Forelimb muscle (tissue), 1 donor: ENCODE measurements at regions not wholly inside any gene's neighbourhood (a gene's known extent, or its start where the extent isn't known, plus 50 kb on each side); places are given as distances from the start of the nearest gene placed in this dataset.

Experiments
- DNase-seq: peaks from one replicate; pipeline ENCODE4 v3.0.0-alpha.2; 2013; ENCODE audit warnings: low read depth

- no peak for DNase-seq
Observed at GRCh38 chrX:16222151-16222550, 54.9 kb downstream of the MAGEB17 start.

GRCh38 chrX:16223385-16223784, 56.1 kb downstream of the MAGEB17 start:
- DNase-seq, result no peak

GRCh38 chrX:16239211-16239610, 71.9 kb downstream of the MAGEB17 start:
- DNase-seq, result no peak

- DNase-seq, result no peak
Observed at GRCh38 chrX:16240231-16240905, 73.1 kb downstream of the MAGEB17 start.

GRCh38 chrX:16240968-16241367, 73.7 kb downstream of the MAGEB17 start:
- DNase-seq, result no peak

- DNase-seq, result no peak
Observed at GRCh38 chrX:16250296-16250695, 83.0 kb downstream of the MAGEB17 start.

GRCh38 chrX:16251782-16252181, 84.5 kb downstream of the MAGEB17 start:
- no peak for DNase-seq

GRCh38 chrX:16258882-16259281, 91.6 kb downstream of the MAGEB17 start:
- DNase-seq, result no peak

GRCh38 chrX:16267431-16267830, 100.2 kb downstream of the MAGEB17 start:
- no peak for DNase-seq

- no peak for DNase-seq
Observed at GRCh38 chrX:16268206-16268605, 100.9 kb downstream of the MAGEB17 start.

- no peak for DNase-seq
Observed at GRCh38 chrX:16278927-16279326, 111.6 kb downstream of the MAGEB17 start.

GRCh38 chrX:16282209-16282608, 114.9 kb downstream of the MAGEB17 start:
- DNase-seq, result no peak

GRCh38 chrX:16284842-16285241, 117.6 kb downstream of the MAGEB17 start:
- DNase-seq, result no peak

- no peak for DNase-seq
Observed at GRCh38 chrX:16290997-16291396, 123.7 kb downstream of the MAGEB17 start.

GRCh38 chrX:16300831-16301230, 133.6 kb downstream of the MAGEB17 start:
- no peak for DNase-seq

GRCh38 chrX:16304751-16305150, 137.5 kb downstream of the MAGEB17 start:
- no peak for DNase-seq

GRCh38 chrX:16305187-16305586, 137.9 kb downstream of the MAGEB17 start:
- no peak for DNase-seq

- DNase-seq, result no peak
Observed at GRCh38 chrX:16307950-16308349, 140.7 kb downstream of the MAGEB17 start.

- no peak for DNase-seq
Observed at GRCh38 chrX:16308773-16309172, 141.5 kb downstream of the MAGEB17 start.

- no peak for DNase-seq
Observed at GRCh38 chrX:16310326-16310725, 143.0 kb downstream of the MAGEB17 start.

GRCh38 chrX:16311671-16312070, 144.4 kb downstream of the MAGEB17 start:
- no peak for DNase-seq

GRCh38 chrX:16312761-16313623, 145.7 kb downstream of the MAGEB17 start:
- no peak for DNase-seq

- no peak for DNase-seq
Observed at GRCh38 chrX:16316331-16316730, 149.1 kb downstream of the MAGEB17 start.
